ENCODE measurements at regions not wholly inside any gene's neighbourhood (a gene's known extent, or its start where the extent isn't known, plus 50 kb on each side); places are given as distances from the start of the nearest gene placed in this dataset.
A peak's percentile ranks its signal among the peaks of the same experiment; 100 is the strongest.
"Not testable (repeated sequence)": the region's sequence is repeated elsewhere in the genome, so short reads cannot be mapped to it uniquely, and the experiment has no call there.

DNA sequence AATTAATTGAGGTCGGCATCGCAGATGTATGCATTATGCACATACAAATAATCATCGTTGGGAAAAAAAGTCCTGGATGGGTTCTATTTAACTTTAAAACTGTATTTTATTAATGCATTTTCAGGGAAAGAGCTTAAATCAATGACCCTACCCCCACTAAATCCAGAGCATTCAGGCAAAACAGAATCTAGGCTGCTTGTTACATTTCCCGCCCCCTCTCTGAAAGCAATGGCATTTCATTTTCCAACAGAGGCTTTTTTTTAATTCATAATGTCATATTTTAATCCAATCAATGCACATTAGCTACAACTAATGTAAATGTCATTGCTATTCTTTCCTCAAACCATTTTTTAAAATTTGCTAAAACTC is 117.4 kb upstream of the GRIA1 start:
- DNase-seq (ENCODE audit: low read depth): no peak
- no peak overlapping the region for H3K4me3 ChIP-seq (ENCODE audit: low read length)
- TF ChIP-seq, protein P1, sequence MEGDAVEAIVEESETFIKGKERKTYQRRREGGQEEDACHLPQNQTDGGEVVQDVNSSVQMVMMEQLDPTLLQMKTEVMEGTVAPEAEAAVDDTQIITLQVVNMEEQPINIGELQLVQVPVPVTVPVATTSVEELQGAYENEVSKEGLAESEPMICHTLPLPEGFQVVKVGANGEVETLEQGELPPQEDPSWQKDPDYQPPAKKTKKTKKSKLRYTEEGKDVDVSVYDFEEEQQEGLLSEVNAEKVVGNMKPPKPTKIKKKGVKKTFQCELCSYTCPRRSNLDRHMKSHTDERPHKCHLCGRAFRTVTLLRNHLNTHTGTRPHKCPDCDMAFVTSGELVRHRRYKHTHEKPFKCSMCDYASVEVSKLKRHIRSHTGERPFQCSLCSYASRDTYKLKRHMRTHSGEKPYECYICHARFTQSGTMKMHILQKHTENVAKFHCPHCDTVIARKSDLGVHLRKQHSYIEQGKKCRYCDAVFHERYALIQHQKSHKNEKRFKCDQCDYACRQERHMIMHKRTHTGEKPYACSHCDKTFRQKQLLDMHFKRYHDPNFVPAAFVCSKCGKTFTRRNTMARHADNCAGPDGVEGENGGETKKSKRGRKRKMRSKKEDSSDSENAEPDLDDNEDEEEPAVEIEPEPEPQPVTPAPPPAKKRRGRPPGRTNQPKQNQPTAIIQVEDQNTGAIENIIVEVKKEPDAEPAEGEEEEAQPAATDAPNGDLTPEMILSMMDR (conservative IDR thresholded peaks at IDR 0.05; ENCODE audit: low read depth, low read length): no peak

DNA sequence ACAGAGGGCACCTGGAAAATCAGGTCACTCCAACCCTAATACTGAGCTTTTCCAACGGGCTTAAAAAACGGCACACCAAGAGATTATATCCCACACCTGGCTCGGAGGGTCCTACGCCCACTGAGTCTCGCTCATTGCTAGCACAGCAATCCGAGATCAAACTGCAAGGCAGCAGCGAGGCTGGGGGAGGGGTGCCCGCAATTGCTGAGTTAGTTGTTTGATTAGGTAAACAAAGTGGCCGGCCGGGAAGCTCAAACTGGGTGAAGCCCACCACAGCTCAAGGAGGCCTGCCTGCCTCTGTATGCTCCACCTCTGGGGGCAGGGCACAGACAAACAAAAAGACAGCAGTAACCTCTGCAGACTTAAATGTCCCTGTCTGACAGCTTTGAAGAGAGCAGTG is 108.8 kb upstream of the GRIA1 start:
- H3K4me3 ChIP-seq (ENCODE audit: low read length); DNase-seq (ENCODE audit: low read depth): not testable (repeated sequence)

DNA sequence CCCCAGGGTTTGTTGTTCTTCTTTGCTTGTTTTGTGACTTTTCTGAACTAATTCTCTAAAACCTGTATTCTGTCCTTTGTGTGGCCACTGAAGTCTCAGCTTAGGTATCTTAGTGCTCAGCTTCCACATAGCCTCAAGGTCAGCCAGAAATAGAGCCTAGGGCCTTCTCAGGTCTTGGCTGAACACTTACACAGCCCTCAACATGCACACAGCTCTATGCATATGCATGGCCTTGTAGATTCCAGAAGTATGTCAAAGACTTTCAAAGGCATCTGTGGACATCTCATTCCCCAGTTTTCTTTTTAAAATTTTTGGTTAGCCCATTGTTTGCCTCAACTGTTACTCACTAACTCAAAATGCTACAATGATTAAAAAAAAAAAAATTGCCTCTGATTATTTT is 99.9 kb upstream of the GRIA1 start:
- DNase-seq (ENCODE audit: low read depth): no peak
- TF ChIP-seq, protein P1 (conservative IDR thresholded peaks at IDR 0.05; ENCODE audit: low read depth, low read length): no peak
- H3K4me3 ChIP-seq (ENCODE audit: low read length): no peak overlapping the region

DNA sequence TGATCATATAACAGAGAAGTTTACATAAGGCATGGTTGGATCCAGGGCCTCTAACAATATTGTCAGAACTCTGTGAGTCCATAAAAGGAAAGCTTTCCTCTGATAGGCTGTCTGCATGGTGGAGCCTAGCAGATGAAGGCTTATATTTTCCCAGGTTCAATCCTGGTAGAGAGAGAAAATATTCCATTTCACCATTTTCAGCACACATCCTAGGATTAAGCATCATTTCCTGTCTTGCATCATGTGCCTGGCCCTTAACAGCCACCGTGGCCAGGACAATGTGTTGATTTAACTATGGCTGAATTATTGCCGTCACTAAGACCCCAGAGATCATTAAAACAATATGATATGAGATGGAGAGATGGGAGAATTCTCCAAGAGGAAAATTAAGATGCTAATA is 90.9 kb upstream of the GRIA1 start:
- TF ChIP-seq, protein P1 (conservative IDR thresholded peaks at IDR 0.05; ENCODE audit: low read depth, low read length): no peak
- H3K4me3 ChIP-seq (ENCODE audit: low read length): no peak overlapping the region
- no peak for DNase-seq (ENCODE audit: low read depth)

DNA sequence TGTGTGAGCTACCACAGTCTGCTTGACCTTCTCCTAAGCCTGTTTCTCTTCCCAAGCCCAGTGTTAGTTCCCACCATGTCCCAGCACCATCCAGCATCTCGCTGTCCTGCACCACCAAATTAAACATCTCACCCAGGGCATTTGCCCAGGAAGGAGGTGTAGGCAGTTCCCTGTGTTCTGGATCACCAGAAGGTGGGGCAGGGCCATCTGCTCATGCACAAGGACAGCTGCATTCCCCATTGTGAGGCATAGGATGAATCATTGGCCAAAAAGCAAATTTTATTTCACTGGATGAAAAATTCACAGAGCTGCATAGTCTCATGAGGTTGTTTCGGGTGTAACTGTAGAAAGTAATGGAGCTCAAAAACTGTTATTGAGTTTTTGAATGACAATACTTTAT is 89.5 kb upstream of the GRIA1 start:
- TF ChIP-seq, protein P1 (conservative IDR thresholded peaks at IDR 0.05; ENCODE audit: low read depth, low read length): no peak
- DNase-seq (ENCODE audit: low read depth): no peak

DNA sequence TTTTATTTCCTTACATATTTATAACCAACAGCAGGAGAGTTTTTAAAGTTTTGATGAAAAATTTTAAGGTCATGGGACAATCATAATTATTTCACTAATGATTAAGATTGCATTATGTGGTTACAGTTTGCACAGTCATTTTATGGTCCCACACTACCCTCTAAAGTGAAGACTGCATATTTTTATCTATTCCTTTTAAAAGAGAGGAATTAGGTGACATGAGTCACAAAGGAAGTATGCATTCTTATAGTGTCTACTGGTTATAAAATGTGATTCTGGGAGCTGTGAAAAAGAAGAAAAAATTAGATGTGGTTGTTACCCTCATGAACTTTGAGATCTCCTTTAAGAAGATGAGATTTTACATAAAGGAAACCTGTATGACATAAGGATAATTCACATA is 87.9 kb upstream of the GRIA1 start:
- TF ChIP-seq, protein P1 (conservative IDR thresholded peaks at IDR 0.05; ENCODE audit: low read depth, low read length): no peak
- DNase-seq (ENCODE audit: low read depth): peak; percentile 14
- H3K4me3 ChIP-seq (ENCODE audit: low read length): no peak overlapping the region

More for the DNA sequence above, 89.5 kb upstream of the GRIA1 start:
- H3K4me3 ChIP-seq (ENCODE audit: low read length): no peak overlapping the region

DNA sequence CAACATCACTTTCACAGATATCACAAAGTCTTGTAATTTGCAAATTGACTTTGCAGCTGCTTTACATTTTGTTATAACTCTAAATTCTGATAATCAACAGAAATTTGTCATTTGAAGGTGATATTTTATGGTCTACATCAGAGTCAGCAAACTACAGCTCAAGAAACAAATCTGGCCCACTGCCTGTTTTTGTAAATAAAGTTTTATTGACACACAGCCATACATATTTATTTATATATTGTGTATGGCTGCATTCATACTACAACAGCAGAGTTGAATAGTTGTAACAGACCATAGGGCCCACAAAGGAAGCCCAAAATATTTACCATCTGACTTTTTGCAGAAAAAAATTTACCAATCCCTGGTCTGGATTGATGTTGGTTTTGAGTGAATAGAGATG is 87.0 kb upstream of the GRIA1 start:
- TF ChIP-seq, protein P1 (conservative IDR thresholded peaks at IDR 0.05; ENCODE audit: low read depth, low read length): no peak
- DNase-seq (ENCODE audit: low read depth): no peak
- no peak overlapping the region for H3K4me3 ChIP-seq (ENCODE audit: low read length)

DNA sequence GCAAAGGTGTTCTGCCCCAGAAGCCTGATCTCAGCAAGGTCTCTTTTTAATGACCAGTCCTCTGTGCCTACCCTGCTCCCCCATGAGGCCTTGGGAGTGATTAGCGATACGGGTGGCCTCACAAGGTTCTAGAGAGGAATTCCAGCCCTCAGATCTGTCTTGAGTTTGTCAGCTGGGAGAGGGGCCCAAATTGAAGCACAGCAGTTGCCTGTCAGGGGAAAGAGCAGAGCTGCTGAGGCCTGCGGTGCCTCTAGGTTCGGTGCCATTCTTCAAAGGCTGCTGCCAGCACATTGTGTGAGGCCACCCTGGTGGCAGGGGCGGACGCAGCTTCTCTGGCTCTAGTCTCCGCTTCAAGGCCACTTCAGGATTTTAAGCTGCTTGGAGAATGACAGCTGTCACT is 85.7 kb upstream of the GRIA1 start:
- no peak for DNase-seq (ENCODE audit: low read depth)
- TF ChIP-seq, protein P1 (conservative IDR thresholded peaks at IDR 0.05; ENCODE audit: low read depth, low read length): no peak
- no peak overlapping the region for H3K4me3 ChIP-seq (ENCODE audit: low read length)
